Retinal pigment epithelial cell (primary cell): ENCODE measurements at regions not wholly inside any gene's neighbourhood (a gene's known extent, or its start where the extent isn't known, plus 50 kb on each side); places are given as distances from the start of the nearest gene placed in this dataset.
"Not testable (repeated sequence)": the region's sequence is repeated elsewhere in the genome, so short reads cannot be mapped to it uniquely, and the experiment has no call there.

Source experiments
- DNase-seq: peaks from one replicate; pipeline ENCODE4 v3.0.0-alpha.2; 2010; ENCODE audit warnings: low read depth
- H3K4me3 ChIP-seq: 2 replicates; pipeline ENCODE4 v1.5.1; 2011; ENCODE audit warnings: mild to moderate bottlenecking, low read length, control low read depth, moderate library complexity
- CTCF ChIP-seq: conservative IDR thresholded peaks from 2 replicates; pipeline ENCODE4 v1.5.1; 2011; ENCODE audit warnings: low read depth, low read length, control low read depth, inconsistent platforms

DNA sequence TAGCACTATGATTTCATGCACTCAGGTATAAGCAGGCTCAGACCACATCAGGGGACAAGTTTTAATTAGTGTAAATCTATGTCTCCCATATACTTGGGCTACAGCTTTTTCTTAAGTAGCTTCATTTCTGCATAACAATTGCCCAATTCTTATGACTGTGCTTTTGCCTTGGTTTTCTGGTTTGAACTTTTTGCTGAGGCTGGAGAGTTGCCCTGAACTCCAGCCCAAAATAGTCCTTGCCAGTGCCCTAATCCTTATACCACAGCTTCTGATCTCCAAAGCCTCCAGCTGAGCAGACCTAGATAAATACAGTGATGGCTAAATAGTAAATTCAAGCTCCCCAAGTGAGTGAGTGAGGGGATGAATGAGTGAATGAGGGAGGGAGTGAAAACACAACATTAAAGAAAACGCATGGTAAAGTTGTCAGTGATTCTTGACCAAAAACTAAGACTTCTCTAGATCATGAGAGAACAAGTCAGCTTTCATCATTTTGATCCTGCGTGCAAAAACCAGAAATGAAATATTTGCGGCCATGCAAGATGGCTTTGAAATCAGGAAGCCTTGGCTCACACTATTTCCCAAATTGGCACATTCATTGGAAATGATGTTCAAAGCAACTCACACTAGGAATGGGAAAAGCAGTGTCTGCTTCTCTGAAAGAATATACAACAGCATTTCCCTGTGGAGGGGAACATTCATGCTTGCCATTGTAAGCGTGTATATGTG lies 437.1 kb upstream of the CTSO start:
- TF ChIP-seq CTCF: no peak
- no peak overlapping the region for H3K4me3 ChIP-seq
- DNase-seq: no peak

GRCh38 chr4:156388826-156389225 lies 435.2 kb upstream of the CTSO start:
- no peak for TF ChIP-seq CTCF
- no peak overlapping the region for H3K4me3 ChIP-seq
- no peak for DNase-seq

DNA sequence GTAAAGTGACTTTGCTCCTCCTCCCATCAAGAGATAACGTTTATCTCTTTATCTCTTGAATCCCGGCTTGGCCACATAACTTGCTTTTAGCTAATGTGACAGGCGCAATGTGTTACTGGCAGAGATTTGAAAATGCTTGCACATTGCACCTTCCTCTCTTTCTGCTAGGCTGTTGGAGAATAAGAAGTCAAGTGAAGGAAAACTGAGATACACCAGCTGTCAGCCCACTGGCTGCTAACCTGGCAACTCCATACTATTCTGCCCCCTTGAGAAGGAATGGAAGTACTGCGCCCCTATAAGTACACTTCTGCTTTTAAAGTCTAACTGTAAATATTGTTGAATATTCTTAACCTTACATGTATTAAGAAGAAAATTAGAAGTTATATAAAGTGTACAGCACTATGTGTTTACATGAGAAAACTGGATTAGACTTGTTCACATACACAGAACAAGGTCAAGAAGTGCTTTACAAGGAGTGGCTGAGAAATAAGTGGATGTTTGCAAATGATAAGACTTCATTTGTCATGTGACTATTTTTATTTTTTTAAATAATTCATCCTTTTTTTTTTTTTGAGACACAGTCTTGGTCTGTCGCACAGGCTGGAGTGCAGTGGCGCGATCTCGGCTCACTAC lies 424.5 kb upstream of the CTSO start:
- DNase-seq: no peak
- no peak overlapping the region for H3K4me3 ChIP-seq
- TF ChIP-seq CTCF: peak; percentile 47

DNA sequence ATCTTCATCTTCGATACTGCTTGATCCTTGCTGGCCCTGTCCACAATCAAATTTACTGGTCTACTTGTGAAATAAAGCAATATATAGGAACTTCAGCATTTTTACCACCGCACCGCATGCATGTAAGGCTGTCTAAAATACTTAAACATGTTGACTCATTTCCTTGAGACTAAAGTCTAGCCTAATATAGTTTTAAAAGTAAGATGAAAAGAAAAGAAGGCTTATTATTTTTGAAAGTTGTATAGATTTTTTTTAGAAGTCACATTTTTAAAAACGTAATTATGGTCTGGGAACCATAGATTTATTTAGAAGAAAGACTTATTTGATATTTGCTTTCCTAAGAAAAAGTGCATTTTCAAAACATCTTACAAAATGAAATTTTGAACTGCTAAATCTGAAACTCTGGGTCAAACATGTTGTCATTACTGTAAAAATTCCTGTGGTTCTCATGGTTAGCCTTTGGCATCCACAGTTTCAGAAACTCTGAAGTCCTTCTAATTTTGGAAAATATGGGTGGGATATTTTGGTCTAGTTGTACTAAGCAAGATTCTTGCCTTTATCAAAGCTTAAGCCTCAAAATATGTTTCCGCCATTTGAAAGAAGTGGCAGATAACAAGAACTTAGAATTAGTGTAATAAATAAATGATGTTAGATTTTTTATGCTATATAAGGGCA lies 423.5 kb upstream of the CTSO start:
- DNase-seq: peak; percentile 64

GRCh38 chr4:156374894-156375293 lies 421.2 kb upstream of the CTSO start:
- H3K4me3 ChIP-seq: no peak overlapping the region
- DNase-seq: no peak
- TF ChIP-seq CTCF: no peak

More for the DNA sequence above, 423.5 kb upstream of the CTSO start:
- no peak for TF ChIP-seq CTCF
- H3K4me3 ChIP-seq: no peak overlapping the region

DNA sequence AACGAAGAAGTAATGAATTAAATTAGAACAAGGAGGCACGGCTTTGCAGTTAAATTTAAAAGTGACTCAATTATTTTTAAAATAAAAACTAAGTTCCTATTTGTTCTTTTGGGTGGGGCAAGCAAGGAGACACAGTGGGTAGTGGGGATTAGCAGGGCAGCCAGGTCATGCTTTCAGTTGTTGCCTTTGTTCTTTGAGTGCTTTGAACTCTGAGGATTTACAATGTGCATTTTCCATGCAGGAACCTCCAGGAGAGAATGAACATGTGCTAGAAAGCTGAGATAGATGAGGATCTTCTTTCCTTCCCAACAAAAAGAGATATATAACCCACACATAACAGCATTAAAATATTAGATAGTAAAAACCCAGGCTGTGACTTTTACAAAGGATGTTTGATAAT lies 420.4 kb upstream of the CTSO start:
- DNase-seq: peak; percentile 19
- no peak overlapping the region for H3K4me3 ChIP-seq
- TF ChIP-seq CTCF: no peak

GRCh38 chr4:156367502-156367901 lies 413.8 kb upstream of the CTSO start:
- not testable (repeated sequence) for DNase-seq, H3K4me3 ChIP-seq
